H1 (cell line): ENCODE measurements at regions not wholly inside any gene's neighbourhood (a gene's known extent, or its start where the extent isn't known, plus 50 kb on each side); places are given as distances from the start of the nearest gene placed in this dataset.

ENCODE experiments used
- ATF3 ChIP-seq: IDR thresholded peaks from 2 replicates; pipeline ENCODE4 v1.6.1; 2011; ENCODE audit warnings: low read depth, mild to moderate bottlenecking, low read length; ENCODE audit not compliant: insufficient read depth
- FOSL1 ChIP-seq: IDR thresholded peaks from 2 replicates; pipeline ENCODE4 v1.6.1; 2011; ENCODE audit warnings: mild to moderate bottlenecking, low read depth, low read length, moderate library complexity; ENCODE audit not compliant: insufficient read depth
- HDAC2 ChIP-seq, 2 experiments: fragments of 300-600 bp in 1 of 2; sonication (generic) in 1 of 2; IDR thresholded peaks; 2 replicates each; pipeline ENCODE4 v1.6.1; 2011 to 2012; ENCODE audit warnings: low read depth in 2 of 2, low read length in 2 of 2, mild to moderate bottlenecking in 2 of 2, moderate library complexity in 2 of 2, borderline replicate concordance in 1 of 2, inconsistent platforms in 1 of 2
- POLR2AphosphoS5 ChIP-seq: IDR thresholded peaks from 2 replicates; pipeline ENCODE4 v1.6.1; 2011; ENCODE audit warnings: low read depth, low read length
- TAF1 ChIP-seq: IDR thresholded peaks from 2 replicates; pipeline ENCODE4 v1.6.1; 2011; ENCODE audit warnings: mild to moderate bottlenecking, low read depth, low read length
- TAF7 ChIP-seq: optimal IDR thresholded peaks from 2 replicates; pipeline ENCODE3; 2011; ENCODE audit warnings: low read depth, mild to moderate bottlenecking, inconsistent platforms, low read length, moderate library complexity, borderline replicate concordance
- YY1 ChIP-seq: IDR thresholded peaks from 2 replicates; pipeline ENCODE4 v1.6.1; 2011; ENCODE audit warnings: low read depth, mild to moderate bottlenecking, low read length

- TF ChIP-seq ATF3 (no peak), FOSL1 (no peak), HDAC2 (IDR thresholded peaks at IDR 0.05; ENCODE audit: borderline replicate concordance in 1 of 2, low read depth in 2 of 2, low read length in 2 of 2) (no peak), YY1 (no peak), POLR2AphosphoS5 (no peak), TAF7 (no peak), TAF1 (no peak)
These were observed 318.6 kb upstream of the CASK start (continued) for GRCh38 chrX:42242004-42242403.
